ENCODE measurements at regions not wholly inside any gene's neighbourhood (a gene's known extent, or its start where the extent isn't known, plus 50 kb on each side); places are given as distances from the start of the nearest gene placed in this dataset.
"Not testable (repeated sequence)": the region's sequence is repeated elsewhere in the genome, so short reads cannot be mapped to it uniquely, and the experiment has no call there.

GRCh38 chr13:18822655-18823639 lies 358.7 kb downstream of the TUBA3C start:
- not testable (repeated sequence) for DNase-seq

DNA sequence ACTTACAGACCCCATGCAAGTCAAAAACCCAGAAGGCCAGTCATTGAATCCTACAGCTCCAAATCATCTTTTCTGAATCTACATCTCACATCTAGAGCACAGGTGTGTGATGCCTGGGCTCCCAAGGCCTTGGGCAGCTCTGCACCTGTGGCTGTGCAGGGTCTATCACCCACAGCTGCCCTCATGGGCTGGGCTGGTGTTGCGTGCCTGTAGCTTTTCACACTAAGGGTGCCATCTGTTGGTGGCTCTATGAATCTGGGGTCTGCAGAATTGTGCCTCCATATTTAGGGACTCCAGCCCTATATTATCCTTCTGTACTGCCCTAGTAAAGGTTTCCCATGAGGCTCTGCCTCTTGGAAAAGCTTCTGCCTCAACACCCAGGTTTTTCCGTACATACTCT lies 407.6 kb downstream of the TUBA3C start:
- not testable (repeated sequence) for DNase-seq

DNA sequence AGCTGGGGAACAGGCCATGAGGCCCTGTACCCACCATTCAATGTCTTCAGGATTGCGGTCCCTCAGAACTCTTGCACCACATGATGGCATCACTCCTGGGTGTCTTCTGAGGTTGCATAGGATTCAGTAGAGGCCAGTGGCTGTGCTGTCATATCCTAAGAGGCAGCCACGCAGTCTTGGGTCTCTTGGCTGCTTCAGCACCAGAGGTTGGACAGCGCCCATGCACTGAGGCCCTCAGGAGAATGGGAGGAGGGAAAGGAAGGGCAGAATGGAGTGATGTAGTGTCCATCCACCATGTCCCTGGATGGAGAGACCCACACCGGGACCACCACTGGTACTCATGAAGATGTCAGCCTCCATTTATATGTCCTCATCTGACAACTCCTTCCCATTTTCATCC lies 439.9 kb downstream of the TUBA3C start:
- DNase-seq: not testable (repeated sequence)

DNA sequence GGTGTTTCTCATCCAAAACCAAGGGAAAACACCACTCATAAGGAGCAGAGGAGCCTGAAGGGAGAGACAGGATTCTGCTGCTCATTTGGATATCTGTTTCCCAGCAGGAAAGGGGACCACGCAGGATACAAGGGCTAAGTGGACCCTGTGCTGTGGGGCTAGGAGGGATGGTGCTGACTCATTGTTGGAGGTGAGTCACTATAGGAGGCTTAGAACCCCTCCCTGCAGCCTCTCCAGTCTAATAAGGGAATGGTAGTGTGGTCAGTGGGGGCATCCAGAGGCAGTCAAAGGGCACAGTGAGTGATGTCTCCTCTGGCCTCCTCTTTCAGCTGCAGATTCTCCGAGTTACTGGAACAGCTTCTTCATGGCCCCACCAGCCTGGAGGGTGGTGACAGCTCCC lies 442.3 kb downstream of the TUBA3C start:
- DNase-seq: no peak

DNA sequence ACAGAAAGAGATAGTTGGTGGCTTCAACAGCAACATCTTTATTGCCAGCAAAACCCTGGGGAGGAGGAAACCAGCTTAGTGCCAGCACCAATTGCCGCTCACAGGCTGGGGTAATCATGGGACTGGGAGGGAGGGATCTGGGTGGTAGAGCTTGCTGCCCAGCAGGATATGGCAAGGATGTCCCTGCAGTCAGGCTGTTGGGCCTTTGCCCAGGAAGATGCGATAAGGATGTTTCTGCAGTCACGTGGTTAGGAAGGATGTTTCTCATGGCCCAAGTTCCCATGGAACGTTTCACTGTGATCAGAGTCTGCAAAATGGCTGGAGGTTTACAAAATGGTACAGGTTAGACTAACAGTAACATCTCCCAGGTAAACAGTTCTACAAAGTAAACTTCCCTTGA lies 443.5 kb downstream of the TUBA3C start:
- DNase-seq: not testable (repeated sequence)

- not testable (repeated sequence) for DNase-seq
Measured at GRCh38 chr13:18727138-18727537, 454.5 kb downstream of the TUBA3C start.

- DNase-seq: not testable (repeated sequence)
Measured at GRCh38 chr13:18726524-18726923, 455.1 kb downstream of the TUBA3C start.

DNA sequence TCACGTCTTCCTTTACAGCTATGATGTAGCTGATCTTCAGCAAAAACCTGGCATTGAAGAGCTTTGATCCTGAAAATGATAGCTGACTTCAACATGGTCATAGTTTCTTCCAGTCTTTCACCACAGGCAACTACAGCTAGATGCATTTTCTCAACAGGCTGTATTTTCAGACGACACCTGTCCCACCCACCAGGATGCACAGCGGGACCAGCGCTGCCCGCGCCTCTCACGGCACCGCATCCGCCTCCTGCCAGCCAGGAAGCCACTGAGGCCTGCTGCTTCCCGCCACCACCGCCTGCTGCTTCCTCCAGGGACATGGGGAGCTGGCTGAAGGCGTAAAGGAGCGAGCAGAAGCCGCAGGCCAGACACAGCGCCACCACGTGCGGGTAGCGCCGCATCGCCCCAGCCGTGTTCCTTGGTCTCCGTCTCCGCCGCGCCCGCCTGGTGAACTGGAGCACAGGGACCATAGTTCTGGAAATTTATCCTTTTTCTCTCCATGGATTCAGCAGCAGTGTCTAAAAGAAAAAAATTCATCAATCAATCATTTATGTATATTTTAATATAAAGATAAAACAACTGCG lies 456.3 kb downstream of the TUBA3C start:
- not testable (repeated sequence) for DNase-seq

DNA sequence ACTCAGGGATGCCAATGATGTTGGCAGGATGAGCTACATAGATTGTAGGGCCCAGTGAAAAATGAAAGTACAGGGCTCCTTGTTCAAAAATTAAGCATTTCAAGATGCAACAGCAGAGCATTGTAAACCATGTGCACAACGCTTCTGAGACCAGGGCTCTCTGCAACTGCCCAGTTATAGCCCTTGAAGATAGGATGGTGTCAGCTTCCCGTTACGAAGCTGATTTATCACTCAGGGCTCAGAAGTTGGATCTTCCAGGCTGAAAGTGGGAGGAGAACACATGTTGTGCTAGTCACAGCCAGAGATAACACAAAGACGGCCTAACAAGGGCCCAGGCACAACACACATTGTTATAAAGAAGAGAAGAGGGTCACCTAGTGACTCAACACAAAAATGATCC lies 466.7 kb downstream of the TUBA3C start:
- no peak for DNase-seq

- DNase-seq: not testable (repeated sequence)
Measured at GRCh38 chr13:18710673-18711072, 471.0 kb downstream of the TUBA3C start.

DNA sequence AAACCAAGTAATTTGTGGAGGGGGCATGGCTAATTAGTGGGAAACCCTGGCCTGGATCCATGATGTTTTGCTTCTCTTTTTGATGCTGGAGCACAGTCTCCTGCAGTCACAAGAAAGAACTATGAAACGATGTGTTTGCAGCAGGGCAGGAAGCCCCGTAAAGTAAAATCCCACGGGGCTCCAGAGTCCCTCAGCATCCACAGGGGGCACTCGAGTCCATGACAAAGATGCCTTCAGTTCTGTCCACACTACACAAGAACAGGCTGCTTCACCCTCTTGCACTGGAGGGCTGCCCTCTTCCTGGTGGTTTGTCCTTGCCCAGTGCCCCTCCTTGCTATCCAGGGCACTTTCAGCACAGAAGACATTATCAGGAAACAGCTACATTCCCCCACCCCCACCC lies 475.1 kb downstream of the TUBA3C start:
- DNase-seq: not testable (repeated sequence)

GRCh38 chr13:18702464-18703247 lies 479.0 kb downstream of the TUBA3C start:
- DNase-seq: not testable (repeated sequence)

DNA sequence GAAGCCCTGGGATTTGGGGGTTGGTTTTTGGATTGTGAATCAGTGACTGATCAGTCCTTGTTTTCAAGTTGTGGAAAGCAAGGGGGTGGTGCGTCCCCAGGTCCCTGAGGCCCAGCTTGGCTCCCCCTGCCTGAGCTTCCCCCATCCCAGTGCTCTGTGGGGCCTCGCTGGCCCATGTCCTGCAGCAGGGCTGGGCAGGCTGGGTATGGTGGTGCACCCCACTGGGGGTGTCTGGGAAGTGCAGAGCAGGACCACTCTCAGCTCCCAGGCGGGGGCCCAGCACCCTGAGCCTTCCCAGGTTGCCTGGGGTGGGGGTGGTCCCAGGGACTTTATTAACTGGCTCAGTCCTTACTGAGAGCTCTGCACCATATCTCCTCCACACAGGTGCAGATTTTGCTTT lies 483.3 kb downstream of the TUBA3C start:
- not testable (repeated sequence) for DNase-seq

DNA sequence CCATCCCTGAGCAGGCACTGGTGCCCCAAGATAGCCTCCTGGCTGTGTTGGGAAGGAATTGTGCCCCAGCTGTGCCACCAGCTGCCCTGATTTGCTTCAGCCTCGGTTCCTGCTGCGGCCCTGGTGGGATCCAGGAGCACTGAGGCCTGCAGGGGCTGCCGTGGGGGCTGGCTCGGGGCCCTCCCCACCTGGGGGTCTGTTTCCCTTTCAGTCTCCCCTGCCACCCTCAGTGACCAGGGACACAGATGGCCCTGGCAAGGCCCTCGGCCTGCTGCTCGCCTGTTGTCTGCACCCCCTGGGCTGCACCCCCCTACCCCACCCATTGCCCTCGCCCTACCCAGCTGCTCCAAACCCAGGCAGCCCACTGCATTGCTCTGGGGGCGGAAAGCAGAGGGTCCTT lies 483.8 kb downstream of the TUBA3C start:
- not testable (repeated sequence) for DNase-seq

GRCh38 chr13:18697221-18697620 lies 484.4 kb downstream of the TUBA3C start:
- DNase-seq: not testable (repeated sequence)

GRCh38 chr13:18677403-18677802 lies 504.2 kb downstream of the TUBA3C start:
- DNase-seq: not testable (repeated sequence)

GRCh38 chr13:18675268-18675667 lies 506.4 kb downstream of the TUBA3C start:
- DNase-seq: not testable (repeated sequence)

DNA sequence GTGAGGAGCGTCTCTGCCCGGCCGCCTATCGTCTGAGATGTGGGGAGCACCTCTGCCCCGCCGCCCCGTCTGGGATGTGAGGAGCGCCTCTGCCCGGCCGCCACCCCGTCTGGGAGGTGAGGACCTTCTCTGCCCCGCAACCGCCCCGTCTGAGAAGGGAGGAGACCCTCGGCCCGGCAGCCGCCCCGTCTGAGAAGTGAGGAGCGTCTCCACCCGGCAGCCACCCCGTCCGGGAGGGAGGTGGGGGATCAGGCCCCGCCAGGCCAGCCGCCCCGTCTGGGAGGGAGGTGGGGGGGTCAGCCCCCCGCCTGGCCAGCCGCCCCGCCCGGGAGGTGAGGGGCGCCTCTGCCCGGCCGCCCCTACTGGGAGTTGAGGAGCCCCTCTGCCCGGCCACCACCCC lies 507.8 kb downstream of the TUBA3C start:
- not testable (repeated sequence) for DNase-seq

DNA sequence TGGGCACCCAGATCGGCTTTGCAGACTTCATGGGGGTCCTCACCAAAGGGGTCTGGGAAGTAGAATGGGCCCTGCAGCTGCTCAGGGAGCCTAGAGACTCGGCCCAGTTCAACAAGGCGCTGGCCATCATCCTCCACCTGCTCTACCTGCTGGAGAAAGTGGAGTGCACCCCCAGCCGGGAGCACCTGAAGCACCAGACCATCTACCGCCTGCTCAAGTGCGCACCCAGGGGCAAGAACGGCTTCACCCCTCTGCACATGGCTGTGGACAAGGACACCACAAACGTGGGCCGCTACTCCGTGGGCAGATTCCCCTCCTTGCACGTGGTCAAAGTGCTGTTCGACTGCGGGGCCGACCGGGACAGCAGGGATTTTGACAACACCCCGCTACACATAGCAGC lies 515.0 kb downstream of the TUBA3C start:
- not testable (repeated sequence) for DNase-seq

GRCh38 chr13:18665716-18666115 lies 515.9 kb downstream of the TUBA3C start:
- DNase-seq: not testable (repeated sequence)

DNA sequence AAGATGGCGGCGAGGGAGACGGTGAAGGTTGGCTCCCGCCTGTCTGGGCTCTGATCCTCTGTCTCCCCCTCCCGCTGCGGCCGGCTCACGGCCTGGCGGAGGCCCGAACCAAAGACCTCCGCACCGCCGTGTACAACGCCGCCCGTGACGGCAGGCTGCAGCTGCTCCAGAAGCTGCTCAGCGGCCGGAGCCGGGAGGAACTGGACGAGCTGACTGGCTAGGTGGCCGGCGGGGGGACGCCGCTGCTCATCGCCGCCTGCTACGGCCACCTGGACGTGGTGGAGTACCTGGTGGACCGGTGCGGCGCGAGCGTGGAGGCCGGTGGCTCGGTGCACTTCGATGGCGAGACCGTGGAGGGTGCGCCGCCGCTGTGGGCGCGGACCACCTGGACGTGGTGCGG lies 516.5 kb downstream of the TUBA3C start:
- not testable (repeated sequence) for DNase-seq

GRCh38 chr13:18663222-18663621 lies 518.4 kb downstream of the TUBA3C start:
- not testable (repeated sequence) for DNase-seq

GRCh38 chr13:18643644-18644172 lies 537.9 kb downstream of the TUBA3C start:
- peak in 2 of 5 donors; percentile 5 to 12 for DNase-seq
